Suprapubic skin (tissue), 4 donors: ENCODE measurements at regions not wholly inside any gene's neighbourhood (a gene's known extent, or its start where the extent isn't known, plus 50 kb on each side); places are given as distances from the start of the nearest gene placed in this dataset.

ENCODE experiments used
- EP300 ChIP-seq: sonication (generic); formaldehyde crosslinking; IDR thresholded peaks from one replicate; pipeline ENCODE4 v1.6.1; 2017; ENCODE audit warnings: antibody characterized with exemption
- POLR2A ChIP-seq, 2 donors: fragments of 450-650 bp; IDR thresholded peaks; one replicate each; pipeline ENCODE4 v1.6.1; 2017; ENCODE audit warnings: antibody characterized with exemption in 2 of 2, mild to moderate bottlenecking in 2 of 2, moderate library complexity in 2 of 2
- POLR2AphosphoS5 ChIP-seq, 3 donors: sonication (generic); formaldehyde crosslinking; IDR thresholded peaks; one replicate each; pipeline ENCODE4 v1.6.1; 2017; ENCODE audit warnings: antibody characterized with exemption in 3 of 3
- TF ChIP-seq, protein P1 (sequence below), 2 donors: fragments of 200-600 bp in 1 of 2; fragments of 450-650 bp in 1 of 2; sonication (generic) in 1 of 2; IDR thresholded peaks; one replicate each; pipeline ENCODE4 v1.5.1; 2016 to 2019; ENCODE audit warnings: antibody characterized with exemption in 2 of 2, mild to moderate bottlenecking in 1 of 2, moderate library complexity in 1 of 2

- TF ChIP-seq, protein P1, sequence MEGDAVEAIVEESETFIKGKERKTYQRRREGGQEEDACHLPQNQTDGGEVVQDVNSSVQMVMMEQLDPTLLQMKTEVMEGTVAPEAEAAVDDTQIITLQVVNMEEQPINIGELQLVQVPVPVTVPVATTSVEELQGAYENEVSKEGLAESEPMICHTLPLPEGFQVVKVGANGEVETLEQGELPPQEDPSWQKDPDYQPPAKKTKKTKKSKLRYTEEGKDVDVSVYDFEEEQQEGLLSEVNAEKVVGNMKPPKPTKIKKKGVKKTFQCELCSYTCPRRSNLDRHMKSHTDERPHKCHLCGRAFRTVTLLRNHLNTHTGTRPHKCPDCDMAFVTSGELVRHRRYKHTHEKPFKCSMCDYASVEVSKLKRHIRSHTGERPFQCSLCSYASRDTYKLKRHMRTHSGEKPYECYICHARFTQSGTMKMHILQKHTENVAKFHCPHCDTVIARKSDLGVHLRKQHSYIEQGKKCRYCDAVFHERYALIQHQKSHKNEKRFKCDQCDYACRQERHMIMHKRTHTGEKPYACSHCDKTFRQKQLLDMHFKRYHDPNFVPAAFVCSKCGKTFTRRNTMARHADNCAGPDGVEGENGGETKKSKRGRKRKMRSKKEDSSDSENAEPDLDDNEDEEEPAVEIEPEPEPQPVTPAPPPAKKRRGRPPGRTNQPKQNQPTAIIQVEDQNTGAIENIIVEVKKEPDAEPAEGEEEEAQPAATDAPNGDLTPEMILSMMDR (IDR thresholded peaks at IDR 0.05): no peak
- TF ChIP-seq EP300: no peak
- TF ChIP-seq POLR2A (IDR thresholded peaks at IDR 0.05): no peak
- no peak for TF ChIP-seq POLR2AphosphoS5 (IDR thresholded peaks at IDR 0.05)
These were observed 55.4 kb upstream of the UPP2 start for GRCh38 chr2:158046121-158046880.
